ENCODE measurements at regions not wholly inside any gene's neighbourhood (a gene's known extent, or its start where the extent isn't known, plus 50 kb on each side); places are given as distances from the start of the nearest gene placed in this dataset.

DNA sequence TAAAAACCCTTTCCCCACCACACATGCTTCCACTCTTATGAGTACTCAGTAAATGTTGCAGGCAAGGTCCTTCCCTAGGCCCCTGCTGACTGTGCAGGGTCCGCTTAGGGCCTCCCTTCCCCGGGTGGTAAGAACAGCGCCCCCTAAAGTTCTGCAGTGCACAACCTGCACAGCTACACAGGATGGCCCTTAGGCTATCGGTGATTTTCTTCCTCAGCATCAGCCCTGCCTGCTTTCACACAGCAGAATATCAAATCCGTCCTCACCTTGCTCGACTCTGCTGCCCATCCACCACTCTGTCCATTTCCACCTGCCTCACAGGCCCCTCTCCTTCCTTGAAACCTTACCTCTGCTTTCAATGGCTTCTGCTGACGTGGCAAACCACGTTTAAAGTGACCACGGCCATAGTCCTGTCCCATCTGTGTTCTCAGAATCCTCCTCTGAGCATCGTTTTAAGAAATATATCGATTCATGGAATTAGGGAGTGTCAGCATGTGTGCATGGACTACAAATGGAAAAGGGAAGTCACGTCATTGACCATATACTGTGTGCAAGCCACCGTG is 51.4 kb upstream of the TMEM132E start:
- FAIRE-seq = no peak

DNA sequence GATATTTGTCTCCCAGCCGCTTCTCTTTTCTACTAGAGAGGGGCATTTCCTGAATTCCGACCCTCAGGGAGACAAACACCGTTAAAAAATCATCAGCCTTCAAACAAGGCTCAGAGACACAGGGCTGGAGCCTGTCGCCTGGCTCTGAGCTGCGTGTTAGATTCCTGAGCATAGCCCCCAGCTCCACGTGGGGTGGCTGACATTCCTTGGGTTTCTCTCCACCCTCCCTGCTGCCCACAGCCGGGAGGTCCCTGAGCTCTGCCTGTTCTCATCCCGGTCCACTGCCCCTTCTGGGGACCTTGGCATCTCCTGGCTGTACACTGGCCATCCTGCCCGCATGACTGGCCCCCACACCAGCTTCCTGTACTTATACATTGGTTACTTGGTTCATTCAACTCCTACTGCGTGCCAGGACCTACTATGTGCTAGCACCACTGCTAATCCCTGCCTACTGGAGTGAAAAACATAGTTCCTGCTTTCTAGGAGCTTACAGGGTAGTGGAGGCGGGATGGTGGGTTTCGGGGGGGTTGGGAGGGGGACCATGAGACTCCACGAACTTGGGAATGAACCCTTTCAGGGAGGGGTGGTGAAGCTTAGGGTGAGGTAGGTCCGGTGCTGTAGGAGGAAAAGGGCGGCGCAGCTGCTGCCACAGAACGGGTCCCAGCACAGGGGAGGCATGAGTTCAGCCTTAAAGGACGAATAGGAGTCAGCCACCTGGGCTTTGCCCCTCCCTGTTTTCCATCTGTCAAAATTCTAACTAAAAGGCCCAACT is 52.1 kb upstream of the TMEM132E start:
- no peak for FAIRE-seq

DNA sequence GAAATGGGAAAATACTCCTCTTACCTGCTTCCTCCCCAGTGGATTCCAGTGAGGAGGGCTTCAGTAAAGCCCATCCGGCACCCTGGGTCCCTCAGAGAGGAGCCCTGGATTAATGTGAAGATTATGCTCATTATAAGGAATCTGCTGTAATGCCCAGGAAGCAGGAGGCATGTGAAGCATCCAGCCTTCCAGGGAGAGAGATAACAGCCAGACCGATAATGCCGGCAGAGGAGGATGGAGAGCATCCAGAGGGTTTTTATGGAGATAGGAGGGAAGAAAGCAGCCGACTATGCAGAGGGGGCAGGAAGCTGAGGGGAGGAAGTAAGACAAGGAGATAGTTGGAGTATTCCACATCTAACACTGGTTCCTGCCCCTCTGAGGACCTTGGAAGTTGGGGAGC is 53.7 kb upstream of the TMEM132E start:
- FAIRE-seq = no peak

DNA sequence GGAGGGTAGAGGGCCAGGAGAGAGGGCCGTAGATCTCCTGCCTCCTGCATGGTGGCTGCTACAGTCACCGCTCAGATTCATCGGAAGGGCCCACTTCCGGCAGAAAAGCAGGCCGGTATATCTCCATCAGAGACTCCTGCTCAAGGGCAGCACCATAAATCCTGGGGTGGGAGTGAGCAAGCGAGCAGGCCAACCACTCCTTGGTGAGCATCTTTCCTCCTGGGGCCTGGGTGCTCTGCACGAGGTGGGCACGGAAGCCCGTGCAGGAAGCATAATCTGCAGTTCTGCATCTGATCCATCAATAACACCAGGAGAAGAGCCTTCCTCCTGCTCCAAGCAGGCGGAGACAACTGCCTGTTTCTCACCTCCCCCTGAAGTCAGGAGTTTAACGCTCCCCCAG is 57.4 kb upstream of the TMEM132E start:
- no peak for FAIRE-seq

DNA sequence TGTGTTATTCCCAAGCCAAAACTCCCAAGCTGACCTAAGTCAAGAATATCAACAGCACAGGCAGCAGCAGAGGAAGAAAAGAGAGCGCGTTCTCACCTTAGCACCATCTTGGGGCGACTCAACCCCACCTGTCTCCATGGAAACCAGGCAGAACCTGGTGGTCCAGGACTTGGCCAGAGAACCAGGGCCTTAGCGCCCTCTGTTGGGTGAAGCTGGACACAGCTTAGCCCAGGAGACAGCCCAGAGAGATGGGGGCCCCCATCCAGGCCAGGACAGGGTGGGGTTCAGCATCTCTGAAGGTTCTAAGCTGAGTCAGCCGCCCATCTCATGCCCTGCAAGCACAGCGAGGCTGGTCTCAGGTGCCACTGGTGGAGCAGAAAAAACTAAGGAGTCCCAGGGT is 60.1 kb upstream of the TMEM132E start:
- FAIRE-seq = no peak

DNA sequence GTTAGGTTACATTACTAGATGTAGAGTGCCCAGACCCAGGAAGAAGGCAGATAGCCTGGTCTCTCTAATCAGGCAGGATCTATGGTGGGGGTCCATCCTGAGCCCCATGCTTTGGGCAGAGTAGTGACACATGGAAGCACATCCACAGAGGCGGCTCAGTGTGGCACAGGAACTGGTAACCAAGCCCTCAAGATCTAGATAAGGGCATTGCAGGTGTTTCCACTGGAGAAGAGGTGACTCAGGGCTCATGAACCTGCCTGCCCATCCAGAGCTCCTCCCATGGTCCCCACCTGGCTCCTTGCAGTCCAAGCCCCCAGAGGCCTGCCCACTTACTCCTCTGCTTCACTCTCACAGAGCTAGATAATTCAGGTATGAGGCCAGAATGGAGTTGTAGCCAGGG is 62.0 kb upstream of the TMEM132E start:
- no peak for FAIRE-seq

DNA sequence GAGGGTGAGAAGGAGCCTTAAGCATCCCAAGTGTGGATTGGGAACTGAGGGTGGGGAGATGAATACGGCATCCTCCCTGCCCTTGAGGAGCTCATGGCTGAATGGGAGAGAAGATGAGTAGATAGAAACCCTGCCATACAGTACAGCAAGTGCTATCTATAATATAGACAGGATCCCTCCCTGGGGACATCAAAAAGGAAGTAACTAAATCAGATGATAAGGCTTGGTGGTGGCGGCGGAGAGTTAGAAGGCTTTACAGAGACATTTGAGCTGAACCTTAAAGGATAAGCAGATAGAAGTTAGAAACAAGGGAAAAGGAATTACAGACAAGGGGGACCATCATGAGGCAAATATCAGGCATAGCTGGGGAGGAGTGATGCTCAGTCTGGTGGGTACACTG is 67.5 kb upstream of the TMEM132E start:
- no peak for FAIRE-seq

DNA sequence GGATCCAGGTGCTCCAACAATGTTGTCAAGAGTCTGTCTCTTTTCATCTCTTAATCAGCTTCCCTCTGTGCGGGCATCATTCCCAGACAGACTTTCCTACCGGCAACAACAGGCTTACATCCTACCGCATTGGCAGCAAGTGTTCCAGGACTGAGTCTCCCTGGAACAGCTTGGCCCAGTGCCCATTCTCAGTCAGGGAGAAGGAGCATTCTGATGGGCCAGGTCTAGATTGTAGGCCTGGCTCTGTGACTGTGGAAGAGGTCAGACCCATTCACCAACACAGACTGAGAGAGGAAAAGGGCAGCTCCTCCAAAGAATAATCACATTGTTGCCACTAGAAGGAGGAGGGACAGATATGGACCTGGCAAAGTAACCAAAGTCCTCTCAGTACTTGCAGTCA is 68.1 kb upstream of the TMEM132E start:
- no peak for FAIRE-seq

DNA sequence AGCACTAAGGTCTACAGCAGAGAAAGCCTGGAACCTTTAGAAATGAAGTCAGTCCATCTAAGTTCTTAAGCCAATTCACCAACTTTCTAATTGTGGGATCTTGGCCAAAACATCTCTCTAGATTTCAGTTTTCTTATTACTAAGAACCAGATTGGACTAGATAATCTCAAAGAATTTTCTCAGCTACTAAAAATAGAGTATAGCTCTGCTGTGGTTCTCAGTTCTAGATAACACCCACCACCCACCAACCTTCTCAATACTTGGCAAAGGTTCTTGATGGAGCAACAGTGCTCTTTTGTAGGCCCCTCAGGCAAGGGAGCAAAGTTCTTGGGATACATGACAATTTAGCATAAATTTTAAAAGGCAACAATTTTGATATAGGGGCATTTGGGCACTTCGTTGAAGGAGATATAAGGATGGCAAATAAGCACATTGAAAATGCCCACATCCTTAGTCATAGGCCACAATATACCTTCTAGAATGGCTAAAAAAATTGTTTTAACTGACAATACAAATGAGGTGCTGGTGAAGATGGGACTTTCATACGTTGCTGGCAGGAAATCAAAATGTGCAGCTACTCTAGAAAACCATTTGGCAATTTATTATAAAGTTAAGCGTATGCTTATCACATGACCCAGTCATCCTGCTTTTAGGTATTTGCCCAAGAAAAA is 74.4 kb upstream of the TMEM132E start:
- no peak for FAIRE-seq

DNA sequence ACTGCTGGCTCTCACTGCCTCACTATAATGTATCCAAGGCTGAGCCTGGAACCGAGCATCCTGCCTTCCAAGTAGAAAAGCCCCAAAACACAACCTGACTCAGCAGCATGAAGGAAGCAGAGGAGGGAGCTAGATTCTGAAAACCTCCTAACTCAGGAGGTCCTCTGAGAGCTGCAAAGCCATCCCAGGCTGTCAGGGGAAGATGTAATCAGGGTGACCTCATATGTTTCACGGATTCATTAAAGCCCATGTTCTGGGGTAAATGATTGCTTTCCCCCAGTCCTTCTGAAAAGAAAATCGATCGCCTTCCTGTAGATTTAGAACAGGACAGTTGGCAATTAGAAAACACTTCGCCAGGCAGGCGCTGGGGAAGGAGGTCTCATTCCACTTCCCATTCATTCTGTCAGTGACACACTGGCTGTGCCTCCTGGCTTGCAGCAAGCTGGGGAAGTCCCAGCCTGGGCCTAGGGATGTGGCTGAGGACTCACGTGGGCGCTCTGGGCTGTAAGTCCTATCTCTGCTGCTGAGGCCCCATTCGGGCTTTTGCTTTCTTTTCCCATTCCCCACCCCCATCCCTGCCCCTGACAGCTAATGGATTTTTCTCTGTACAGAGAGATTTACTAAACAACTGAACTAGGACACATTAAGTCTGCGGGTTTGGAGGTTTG is 75.7 kb upstream of the TMEM132E start:
- no peak for FAIRE-seq

DNA sequence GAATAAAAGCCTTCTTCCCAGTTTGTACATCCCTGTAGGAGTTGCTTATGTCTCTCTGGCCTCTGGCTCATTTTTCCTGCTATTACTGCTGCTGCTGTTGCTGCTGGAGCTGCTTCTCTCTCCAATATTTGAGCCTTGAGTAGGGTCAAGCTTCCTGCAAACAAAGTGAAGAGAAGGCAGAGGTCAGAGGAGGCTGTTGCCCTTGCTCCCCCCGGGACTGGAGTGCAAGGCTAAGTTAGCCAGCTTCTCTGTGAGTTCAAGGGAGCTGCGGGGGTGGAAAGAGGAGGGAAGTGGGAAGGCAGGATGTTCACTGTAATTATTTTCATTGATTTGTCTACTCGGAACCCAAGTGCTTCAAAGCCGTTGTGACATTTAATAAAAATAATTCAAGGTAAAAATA is 77.0 kb upstream of the TMEM132E start:
- FAIRE-seq = no peak

DNA sequence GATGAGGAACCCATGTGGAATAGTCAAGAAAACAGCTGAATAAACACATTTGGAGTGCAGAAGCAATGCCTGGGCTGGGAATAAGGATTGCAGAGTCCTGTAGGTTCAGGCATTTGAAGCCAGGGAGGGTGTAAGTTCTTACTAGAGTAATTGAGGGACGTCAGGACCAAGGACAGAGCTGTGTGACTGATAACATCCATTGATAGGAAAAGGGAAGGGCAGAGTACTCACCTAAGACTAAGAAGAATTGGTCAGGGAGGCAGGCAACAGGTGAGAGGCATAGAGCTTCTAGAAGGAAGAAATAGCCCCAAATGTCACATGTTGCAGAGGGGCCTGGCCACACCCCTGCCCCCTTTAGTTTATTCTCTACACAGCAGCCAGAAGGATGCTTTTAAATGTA is 79.8 kb upstream of the TMEM132E start:
- no peak for FAIRE-seq

DNA sequence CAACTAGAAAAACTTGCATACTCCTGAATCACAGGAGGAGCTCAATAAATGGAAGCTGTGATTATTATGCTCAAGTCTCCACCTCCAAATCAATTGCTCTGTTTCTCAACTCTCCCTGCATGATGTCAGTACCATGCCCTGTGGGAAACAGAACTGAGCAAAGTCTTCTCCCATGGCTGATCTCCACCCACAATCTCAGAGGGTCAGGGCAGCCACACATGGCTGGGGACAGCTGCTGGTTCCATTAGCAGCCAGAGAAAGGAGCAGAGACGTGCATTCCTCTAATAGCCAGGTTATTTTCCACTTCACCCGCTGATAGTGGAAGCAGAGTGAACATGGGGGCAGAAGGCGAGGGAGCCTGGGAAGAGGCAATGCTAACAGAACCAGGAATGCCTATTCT is 85.5 kb upstream of the TMEM132E start:
- no peak for FAIRE-seq

DNA sequence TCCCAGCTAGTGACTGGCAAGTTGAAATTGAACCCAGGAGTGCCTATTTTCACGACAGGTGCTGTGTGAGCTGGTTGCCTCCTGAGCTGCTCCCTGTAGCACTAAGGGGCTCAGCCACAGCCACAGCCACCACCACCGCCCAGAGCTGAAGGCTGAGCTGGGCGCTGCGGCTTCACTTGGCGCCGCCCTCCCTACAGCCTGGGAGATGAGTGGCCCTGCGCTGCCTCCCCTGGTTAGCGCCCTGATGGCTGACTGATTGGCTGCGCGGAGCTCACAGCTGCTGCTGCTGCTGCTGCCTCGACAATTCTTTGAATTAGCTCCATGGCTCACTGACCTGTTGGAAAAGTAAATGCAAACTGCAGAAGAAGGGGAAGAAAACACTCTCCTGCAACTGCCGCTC is 91.8 kb upstream of the TMEM132E start:
- no peak for FAIRE-seq

DNA sequence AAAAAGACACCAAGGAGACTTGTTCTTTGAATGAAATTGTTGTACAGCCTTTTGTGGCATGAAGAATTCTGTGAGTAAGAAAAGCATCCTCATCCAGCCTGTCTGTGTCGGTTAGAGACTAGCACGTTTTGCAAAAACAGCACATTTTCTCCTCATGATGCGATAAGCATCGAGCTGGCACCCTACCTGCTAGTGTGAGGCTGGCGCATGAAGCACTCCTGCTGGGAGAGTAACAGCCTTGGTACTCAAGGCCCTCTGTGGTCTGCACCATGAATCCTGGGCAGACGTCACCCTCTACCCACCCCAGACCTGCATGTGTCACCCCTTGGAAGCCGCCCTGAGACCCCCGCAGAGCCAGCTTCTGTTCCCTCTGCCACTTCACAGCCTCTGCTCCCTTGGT is 92.6 kb upstream of the TMEM132E start:
- FAIRE-seq = no peak

DNA sequence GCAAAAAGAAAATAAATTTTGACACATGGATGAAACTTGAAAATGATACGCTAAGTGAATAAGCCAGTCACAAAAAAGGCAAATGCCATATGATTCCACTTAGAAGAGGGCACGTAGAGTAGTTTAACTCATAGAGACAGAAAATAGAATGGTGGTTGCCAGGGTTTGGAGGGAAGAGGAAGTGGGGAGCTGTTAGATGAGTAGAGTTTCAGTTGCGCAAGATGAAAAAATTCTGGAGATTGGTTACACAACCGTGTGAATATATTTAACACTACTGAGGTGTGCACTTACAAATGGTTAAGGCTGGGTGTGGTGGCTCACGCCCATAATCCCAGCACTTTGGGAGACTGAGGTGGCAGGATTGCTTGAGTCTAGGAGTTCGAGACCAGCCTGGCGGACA is 93.4 kb upstream of the TMEM132E start:
- FAIRE-seq = no peak

DNA sequence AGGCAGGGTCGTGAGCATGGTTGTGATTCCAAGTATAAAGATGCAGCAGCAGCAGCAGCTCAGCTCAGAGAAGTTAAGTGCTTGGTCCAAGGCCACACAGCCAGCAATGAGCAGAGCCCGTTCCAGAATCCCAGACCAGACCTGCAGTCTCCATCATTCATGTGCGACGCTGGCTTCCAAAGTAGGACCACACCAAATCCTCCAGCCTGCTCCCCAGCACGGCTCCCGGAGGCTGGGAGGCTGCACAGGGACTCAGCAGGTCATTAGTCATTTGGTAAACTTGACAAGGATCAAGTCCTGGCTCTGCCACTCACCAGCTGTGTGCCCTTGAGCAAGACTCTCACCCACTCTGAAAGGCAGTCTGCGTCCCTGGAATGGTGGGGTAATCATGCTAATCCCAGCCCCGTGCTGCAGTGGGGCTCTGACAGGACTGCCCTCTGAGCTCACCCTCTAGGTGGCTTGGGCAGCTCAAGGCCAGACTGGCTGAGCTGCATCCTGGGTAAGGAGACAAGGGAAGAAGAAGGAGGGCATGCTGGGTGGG is 95.1 kb upstream of the TMEM132E start:
- no peak for FAIRE-seq

DNA sequence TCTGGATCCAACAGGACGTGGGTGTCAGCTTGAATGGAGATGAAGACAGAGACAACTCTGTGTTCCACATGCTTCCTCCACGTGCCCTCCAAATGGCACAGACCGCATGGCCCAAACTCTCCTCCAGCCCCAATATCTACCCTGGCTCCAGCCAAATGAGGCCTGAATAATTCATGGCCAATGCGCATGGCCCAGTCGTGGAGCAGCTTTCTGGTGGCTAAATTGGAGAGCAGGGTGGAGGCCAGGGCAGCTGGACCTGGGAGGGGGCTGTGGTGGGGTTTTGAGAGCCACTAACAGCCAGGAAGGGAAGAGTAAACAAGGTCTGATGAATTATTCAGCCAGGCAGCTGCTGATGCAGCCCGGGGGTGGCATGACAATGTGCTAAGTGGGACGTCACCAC is 96.7 kb upstream of the TMEM132E start:
- no peak for FAIRE-seq

DNA sequence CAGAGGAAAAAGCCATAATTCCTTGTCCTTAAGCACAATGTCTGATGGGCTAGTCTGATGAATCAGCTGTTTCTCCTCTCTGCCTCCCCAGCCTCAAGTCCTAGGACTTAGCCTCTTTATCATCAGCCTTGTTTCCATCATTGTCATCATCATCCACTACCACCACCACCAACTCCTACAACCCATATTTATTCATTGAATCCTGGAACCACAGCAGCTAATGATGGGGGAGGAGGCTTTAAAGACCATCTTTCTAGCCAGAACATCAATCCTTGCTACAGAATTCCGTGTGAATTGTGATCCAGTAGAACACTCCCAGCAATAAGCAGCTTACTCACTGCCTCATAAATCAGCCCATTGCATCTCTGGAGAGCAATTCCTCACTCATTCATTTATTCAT is 97.6 kb upstream of the TMEM132E start:
- no peak for FAIRE-seq

DNA sequence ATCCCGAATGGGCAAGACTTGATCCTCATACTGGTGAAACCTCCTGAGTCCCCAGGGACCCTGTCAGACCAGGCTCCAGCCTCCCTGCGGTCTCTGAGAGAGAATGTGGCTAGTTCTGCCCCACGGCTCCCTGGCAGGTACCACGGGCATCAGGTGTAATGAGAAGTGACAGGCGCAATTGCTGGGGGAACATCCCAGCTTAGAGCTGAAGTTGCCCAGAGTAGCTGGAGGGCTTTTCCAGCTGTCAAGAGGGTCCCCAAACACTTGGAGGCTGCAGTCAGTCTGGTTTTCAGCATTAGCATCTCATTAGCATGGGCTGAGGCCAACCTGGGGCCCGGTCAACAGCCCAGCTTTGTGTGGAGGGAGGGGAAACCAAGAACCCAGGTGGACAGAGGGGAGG is 100.0 kb upstream of the TMEM132E start:
- no peak for FAIRE-seq

DNA sequence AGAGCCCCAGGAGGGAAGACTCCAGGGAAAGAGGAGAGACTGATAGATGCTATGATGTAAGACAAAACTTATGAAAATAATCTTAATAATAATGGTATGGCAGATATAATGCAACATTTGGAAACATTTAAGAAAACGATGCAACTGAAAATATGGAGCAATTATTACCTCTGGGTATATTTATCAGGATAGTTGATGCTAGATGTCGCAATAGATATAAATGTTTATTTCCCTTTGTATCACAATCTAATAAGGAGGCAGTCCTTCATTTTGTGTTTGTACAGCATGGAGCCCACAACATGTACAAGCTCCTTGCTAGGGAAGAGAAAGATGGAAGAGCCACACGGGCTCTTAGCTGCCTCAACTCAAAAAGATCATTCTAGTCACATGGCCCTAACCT is 101.1 kb upstream of the TMEM132E start:
- FAIRE-seq = no peak

DNA sequence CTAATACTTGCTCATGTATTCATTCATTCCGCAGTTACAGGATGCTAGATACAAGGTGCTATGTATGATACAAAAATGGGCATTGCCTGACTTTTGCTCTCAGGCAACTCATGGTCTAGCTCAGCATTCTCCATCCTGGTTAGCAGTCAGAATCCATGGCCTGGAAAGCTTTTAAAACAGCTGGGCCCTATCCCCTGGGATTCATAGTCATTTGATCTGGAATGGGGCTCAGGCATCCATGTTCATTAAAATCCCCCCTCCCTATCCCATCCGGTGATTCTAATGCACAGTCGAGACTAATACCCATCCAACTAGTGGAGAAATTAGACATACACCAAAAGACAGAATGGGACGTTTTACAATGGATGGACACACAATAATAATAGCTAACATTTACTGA is 104.1 kb upstream of the TMEM132E start:
- FAIRE-seq = no peak

DNA sequence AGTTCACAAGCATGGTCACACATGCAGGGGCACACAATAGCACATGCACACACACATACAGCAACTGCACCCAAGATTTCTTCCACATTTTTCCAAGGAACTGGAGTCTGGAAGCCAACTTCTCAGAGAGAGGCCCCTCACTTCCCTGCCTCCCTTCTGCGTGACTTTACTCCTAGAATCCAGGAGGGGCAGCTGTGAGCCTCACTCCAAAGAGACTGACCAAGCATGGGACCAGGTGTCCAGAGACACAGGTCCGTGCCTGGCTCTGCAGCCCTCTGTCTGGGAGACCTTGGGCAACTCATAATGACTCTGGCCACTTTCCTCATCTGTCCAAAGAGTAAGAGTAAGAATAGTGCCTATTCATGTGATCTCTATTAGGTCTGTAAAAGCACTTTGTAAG is 104.7 kb upstream of the TMEM132E start:
- no peak for FAIRE-seq

DNA sequence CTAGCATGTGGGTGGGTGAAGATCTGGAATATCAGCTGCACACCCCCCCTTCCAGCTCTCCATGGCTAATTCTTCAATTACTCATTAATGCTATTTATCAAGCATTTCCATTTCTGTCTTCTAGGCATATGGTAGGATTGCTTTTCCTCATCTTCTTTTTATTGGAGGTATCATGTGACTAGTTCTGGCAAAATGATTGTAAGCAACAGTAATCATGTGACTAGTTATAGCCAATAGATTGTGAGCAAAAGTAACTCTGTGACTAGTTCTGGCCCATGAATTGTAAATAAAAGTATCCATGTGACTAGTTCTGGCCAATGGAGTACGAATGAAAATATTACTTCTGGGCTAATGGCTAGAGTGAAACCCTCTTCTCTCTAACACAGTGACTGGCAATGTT is 107.0 kb upstream of the TMEM132E start:
- no peak for FAIRE-seq
